GM23338 (cell line): ENCODE measurements at regions not wholly inside any gene's neighbourhood (a gene's known extent, or its start where the extent isn't known, plus 50 kb on each side); places are given as distances from the start of the nearest gene placed in this dataset.

Experiments
- ATAC-seq: fragments of 200-7000 bp; cut with Tn5 transposase; 3 replicates; pipeline ENCODE4 v1.9.1; 2020
- DNase-seq: peaks from one replicate; pipeline ENCODE4 v3.0.0-alpha.2; 2015; ENCODE audit warnings: low spot score
- H2AFZ ChIP-seq: fragments of 200-600 bp; sonication (generic); 2 replicates; pipeline ENCODE4 v1.8.0; 2016; ENCODE audit warnings: antibody characterized with exemption, mild to moderate bottlenecking, moderate library complexity
- H3F3A ChIP-seq: fragments of 200-600 bp; sonication (generic); replicated peaks from 2 replicates; pipeline ENCODE4 v1.8.0; 2017; ENCODE audit warnings: antibody characterized with exemption, mixed run types, low read depth
- H3K27ac ChIP-seq: fragments of 200-600 bp; sonication (generic); 2 replicates; pipeline ENCODE4 v1.6.1; 2016; ENCODE audit warnings: low read depth
- H3K27me3 ChIP-seq: fragments of 200-600 bp; sonication (generic); 2 replicates; pipeline ENCODE4 v1.8.0; 2016; ENCODE audit warnings: mild to moderate bottlenecking, mixed run types, moderate library complexity; ENCODE audit not compliant: insufficient read depth
- H3K36me3 ChIP-seq: fragments of 200-600 bp; sonication (generic); 2 replicates; pipeline ENCODE4 v1.8.0; 2016; ENCODE audit warnings: mild to moderate bottlenecking; ENCODE audit not compliant: insufficient read depth
- H3K4me1 ChIP-seq: fragments of 200-600 bp; sonication (generic); 2 replicates; pipeline ENCODE4 v1.8.0; 2016; ENCODE audit warnings: mild to moderate bottlenecking, moderate library complexity; ENCODE audit not compliant: insufficient read depth
- H3K4me2 ChIP-seq: fragments of 200-600 bp; sonication (generic); 2 replicates; pipeline ENCODE4 v1.7.1; 2017; ENCODE audit warnings: mixed run types
- H3K4me3 ChIP-seq: fragments of 200-600 bp; sonication (generic); 2 replicates; pipeline ENCODE4 v1.6.1; 2016; ENCODE audit warnings: mixed run types
- H3K79me2 ChIP-seq: fragments of 200-600 bp; sonication (generic); replicated peaks from 2 replicates; pipeline ENCODE4 v1.8.0; 2017; ENCODE audit warnings: mild to moderate bottlenecking; ENCODE audit not compliant: insufficient read depth
- H3K9me2 ChIP-seq: fragments of 200-600 bp; sonication (generic); 2 replicates; pipeline ENCODE4 v1.8.0; 2017; ENCODE audit not compliant: insufficient read depth
- H4K20me1 ChIP-seq: fragments of 200-600 bp; sonication (generic); replicated peaks from 2 replicates; pipeline ENCODE4 v1.8.0; 2017; ENCODE audit warnings: mild to moderate bottlenecking; ENCODE audit not compliant: insufficient read depth
- H3K27ac Mint-ChIP-seq: 2 replicates; pipeline ENCODE4 v1.8.0; 2020; ENCODE audit warnings: inconsistent platforms, mild to moderate bottlenecking, moderate library complexity, mixed read lengths
- H3K27me3 Mint-ChIP-seq: 3 replicates; pipeline ENCODE4 v1.8.0; 2022; ENCODE audit warnings: low read depth, mild to moderate bottlenecking, moderate library complexity, mixed read lengths, inconsistent platforms; ENCODE audit not compliant: insufficient read depth, poor library complexity
- H3K36me3 Mint-ChIP-seq: 3 replicates; pipeline ENCODE4 v1.8.0; 2021; ENCODE audit warnings: low read depth, mild to moderate bottlenecking, inconsistent platforms, moderate library complexity, mixed read lengths
- H3K4me1 Mint-ChIP-seq: 3 replicates; pipeline ENCODE4 v1.8.0; 2020; ENCODE audit warnings: mild to moderate bottlenecking, inconsistent platforms, mixed read lengths
- H3K4me3 Mint-ChIP-seq: 3 replicates; pipeline ENCODE4 v1.8.0; 2021; ENCODE audit warnings: moderate library complexity, mild to moderate bottlenecking, inconsistent platforms, mixed read lengths
- H3K9me3 Mint-ChIP-seq: 3 replicates; pipeline ENCODE4 v1.8.0; 2020; ENCODE audit warnings: moderate library complexity, mild to moderate bottlenecking, inconsistent platforms, mixed read lengths
- EZH2 ChIP-seq: fragments of 200-600 bp; sonication (generic); IDR thresholded peaks from one replicate; pipeline ENCODE4 v1.8.0; 2017; ENCODE audit warnings: antibody characterized with exemption, mild to moderate bottlenecking, low read depth; ENCODE audit not compliant: unreplicated experiment
- JUNB ChIP-seq: IDR thresholded peaks from one replicate; pipeline ENCODE4 v1.6.1; 2016; ENCODE audit warnings: antibody characterized with exemption; ENCODE audit not compliant: unreplicated experiment
- NANOG ChIP-seq: IDR thresholded peaks from 2 replicates; pipeline ENCODE4 v1.6.1; 2016; ENCODE audit warnings: antibody characterized with exemption, borderline replicate concordance
- POLR2AphosphoS5 ChIP-seq: IDR thresholded peaks from 2 replicates; pipeline ENCODE4 v1.6.1; 2016; ENCODE audit warnings: antibody characterized with exemption, low read depth
- STAT1 ChIP-seq: IDR thresholded peaks from one replicate; pipeline ENCODE4 v1.6.1; 2016; ENCODE audit warnings: antibody characterized with exemption; ENCODE audit not compliant: unreplicated experiment
- ZNF114 ChIP-seq: fragments of 250-450 bp; sonication (Bioruptor Pico); IDR thresholded peaks from 2 replicates; pipeline ENCODE4 v1.5.0; 2020; ENCODE audit warnings: mild to moderate bottlenecking, moderate library complexity
- ZNF331 ChIP-seq: fragments of 250-450 bp; sonication (Bioruptor Pico); IDR thresholded peaks from 2 replicates; pipeline ENCODE4 v1.5.0; 2020; ENCODE audit warnings: low read depth, mild to moderate bottlenecking, moderate library complexity
- TF ChIP-seq, protein P1 (sequence below): IDR thresholded peaks from 2 replicates; pipeline ENCODE4 v1.6.1; 2016; ENCODE audit warnings: antibody characterized with exemption
- TF ChIP-seq, protein P2 (sequence below): fragments of 250-450 bp; sonication (Bioruptor Pico); IDR thresholded peaks from 2 replicates; pipeline ENCODE4 v1.5.0; 2020; ENCODE audit warnings: mild to moderate bottlenecking, moderate library complexity
- TF ChIP-seq, protein P3 (sequence below): IDR thresholded peaks from one replicate; pipeline ENCODE4 v1.6.1; 2018; ENCODE audit warnings: antibody characterized with exemption; ENCODE audit not compliant: unreplicated experiment

DNA sequence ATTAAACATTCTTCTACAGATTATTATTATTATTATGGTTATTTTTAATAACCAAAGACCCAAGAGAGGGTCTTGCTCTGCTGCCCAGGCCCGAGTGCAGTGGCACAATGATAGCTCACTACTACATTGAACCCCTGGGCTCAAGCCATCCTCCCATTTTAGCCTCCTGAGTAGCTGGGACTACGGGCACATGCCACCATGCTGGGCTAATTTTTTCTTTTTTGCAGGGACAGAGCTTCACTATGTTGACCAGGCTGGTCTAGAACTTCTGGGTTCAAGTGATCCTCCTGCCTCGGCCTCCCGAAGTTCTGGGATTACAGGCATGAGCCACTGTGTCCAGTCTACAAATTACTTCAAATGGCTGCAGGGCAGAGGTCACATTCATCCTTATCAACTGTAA is 179.8 kb downstream of the KCNRG start:
- no peak for DNase-seq
- no peak overlapping the region for H3K27ac ChIP-seq
- H3K9me2 ChIP-seq, result peaks cover 6% of the 10 kb centered on the region; the same call in 1 of the 2 replicates
- no peaks in the 10 kb centered on the region for H3K36me3 Mint-ChIP-seq
- H3K4me1 Mint-ChIP-seq, result peaks cover 5% of the 10 kb centered on the region; the same call in 2 of the 3 replicates
- H3K4me3 Mint-ChIP-seq, result no peak overlapping the region
- peaks cover 6% of the 10 kb centered on the region; the same call in 1 of the 2 replicates for H4K20me1 ChIP-seq
- no peak overlapping the region for H2AFZ ChIP-seq
- H3K27ac Mint-ChIP-seq, result no peak overlapping the region
- no peaks in the 10 kb centered on the region for H3K27me3 ChIP-seq
- TF ChIP-seq ZNF331 (CRISPR knock-in tag) (no peak), POLR2AphosphoS5 (no peak)
- no peaks in the 10 kb centered on the region for H3K36me3 ChIP-seq
- no peaks in the 10 kb centered on the region for H3K9me3 Mint-ChIP-seq
- H3K4me2 ChIP-seq, result no peak overlapping the region
- no peaks in the 10 kb centered on the region for H3K4me1 ChIP-seq
- no peak for ATAC-seq
- no peaks in the 10 kb centered on the region for H3F3A ChIP-seq
- no peak overlapping the region for H3K4me3 ChIP-seq
- no peaks in the 10 kb centered on the region for H3K79me2 ChIP-seq
- H3K27me3 Mint-ChIP-seq, result no peaks in the 10 kb centered on the region

DNA sequence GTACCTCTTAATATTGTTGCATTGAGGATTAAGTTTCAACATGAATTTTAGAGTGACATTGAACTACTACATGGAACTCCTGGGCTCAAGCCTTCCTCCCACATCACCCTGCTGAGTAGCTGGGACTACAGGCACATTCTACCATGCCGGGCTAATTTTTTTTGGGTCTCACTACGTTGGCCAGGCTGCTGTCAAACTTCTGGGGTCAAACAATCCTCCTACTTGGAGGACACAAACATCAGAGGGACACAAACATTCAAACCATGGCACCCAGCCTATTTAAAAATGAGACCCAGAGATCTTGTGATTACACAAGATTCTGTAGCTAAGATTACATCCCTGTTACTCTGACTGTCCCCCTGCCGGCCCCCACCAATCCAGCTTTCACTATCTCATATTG is 180.9 kb downstream of the KCNRG start:
- Mint-ChIP-seq H3K9me3 (no peaks in the 10 kb centered on the region), H3K4me3 (no peak overlapping the region), H3K4me1 (peaks cover 5% of the 10 kb centered on the region; the same call in 2 of the 3 replicates), H3K27ac (no peak overlapping the region), H3K36me3 (no peaks in the 10 kb centered on the region), H3K27me3 (no peaks in the 10 kb centered on the region)
- Histone ChIP-seq H3F3A (no peaks in the 10 kb centered on the region), H3K4me3 (no peak overlapping the region), H3K9me2 (peaks cover 6% of the 10 kb centered on the region; the same call in 1 of the 2 replicates), H3K27ac (no peak overlapping the region), H3K4me1 (no peaks in the 10 kb centered on the region), H4K20me1 (peaks cover 6% of the 10 kb centered on the region; the same call in 1 of the 2 replicates), H3K79me2 (no peaks in the 10 kb centered on the region), H3K36me3 (no peaks in the 10 kb centered on the region), H3K4me2 (no peak overlapping the region), H3K27me3 (no peaks in the 10 kb centered on the region), H2AFZ (no peak overlapping the region)
- ATAC-seq, result no peak
- no peak for DNase-seq
- TF ChIP-seq STAT1 (no peak), JUNB (no peak), NANOG (no peak), EZH2 (no peak), ZNF331 (CRISPR knock-in tag) (no peak), ZNF114 (CRISPR knock-in tag) (no peak)
- TF ChIP-seq, protein P1, sequence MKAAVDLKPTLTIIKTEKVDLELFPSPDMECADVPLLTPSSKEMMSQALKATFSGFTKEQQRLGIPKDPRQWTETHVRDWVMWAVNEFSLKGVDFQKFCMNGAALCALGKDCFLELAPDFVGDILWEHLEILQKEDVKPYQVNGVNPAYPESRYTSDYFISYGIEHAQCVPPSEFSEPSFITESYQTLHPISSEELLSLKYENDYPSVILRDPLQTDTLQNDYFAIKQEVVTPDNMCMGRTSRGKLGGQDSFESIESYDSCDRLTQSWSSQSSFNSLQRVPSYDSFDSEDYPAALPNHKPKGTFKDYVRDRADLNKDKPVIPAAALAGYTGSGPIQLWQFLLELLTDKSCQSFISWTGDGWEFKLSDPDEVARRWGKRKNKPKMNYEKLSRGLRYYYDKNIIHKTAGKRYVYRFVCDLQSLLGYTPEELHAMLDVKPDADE, result no peak
- TF ChIP-seq, protein P2, sequence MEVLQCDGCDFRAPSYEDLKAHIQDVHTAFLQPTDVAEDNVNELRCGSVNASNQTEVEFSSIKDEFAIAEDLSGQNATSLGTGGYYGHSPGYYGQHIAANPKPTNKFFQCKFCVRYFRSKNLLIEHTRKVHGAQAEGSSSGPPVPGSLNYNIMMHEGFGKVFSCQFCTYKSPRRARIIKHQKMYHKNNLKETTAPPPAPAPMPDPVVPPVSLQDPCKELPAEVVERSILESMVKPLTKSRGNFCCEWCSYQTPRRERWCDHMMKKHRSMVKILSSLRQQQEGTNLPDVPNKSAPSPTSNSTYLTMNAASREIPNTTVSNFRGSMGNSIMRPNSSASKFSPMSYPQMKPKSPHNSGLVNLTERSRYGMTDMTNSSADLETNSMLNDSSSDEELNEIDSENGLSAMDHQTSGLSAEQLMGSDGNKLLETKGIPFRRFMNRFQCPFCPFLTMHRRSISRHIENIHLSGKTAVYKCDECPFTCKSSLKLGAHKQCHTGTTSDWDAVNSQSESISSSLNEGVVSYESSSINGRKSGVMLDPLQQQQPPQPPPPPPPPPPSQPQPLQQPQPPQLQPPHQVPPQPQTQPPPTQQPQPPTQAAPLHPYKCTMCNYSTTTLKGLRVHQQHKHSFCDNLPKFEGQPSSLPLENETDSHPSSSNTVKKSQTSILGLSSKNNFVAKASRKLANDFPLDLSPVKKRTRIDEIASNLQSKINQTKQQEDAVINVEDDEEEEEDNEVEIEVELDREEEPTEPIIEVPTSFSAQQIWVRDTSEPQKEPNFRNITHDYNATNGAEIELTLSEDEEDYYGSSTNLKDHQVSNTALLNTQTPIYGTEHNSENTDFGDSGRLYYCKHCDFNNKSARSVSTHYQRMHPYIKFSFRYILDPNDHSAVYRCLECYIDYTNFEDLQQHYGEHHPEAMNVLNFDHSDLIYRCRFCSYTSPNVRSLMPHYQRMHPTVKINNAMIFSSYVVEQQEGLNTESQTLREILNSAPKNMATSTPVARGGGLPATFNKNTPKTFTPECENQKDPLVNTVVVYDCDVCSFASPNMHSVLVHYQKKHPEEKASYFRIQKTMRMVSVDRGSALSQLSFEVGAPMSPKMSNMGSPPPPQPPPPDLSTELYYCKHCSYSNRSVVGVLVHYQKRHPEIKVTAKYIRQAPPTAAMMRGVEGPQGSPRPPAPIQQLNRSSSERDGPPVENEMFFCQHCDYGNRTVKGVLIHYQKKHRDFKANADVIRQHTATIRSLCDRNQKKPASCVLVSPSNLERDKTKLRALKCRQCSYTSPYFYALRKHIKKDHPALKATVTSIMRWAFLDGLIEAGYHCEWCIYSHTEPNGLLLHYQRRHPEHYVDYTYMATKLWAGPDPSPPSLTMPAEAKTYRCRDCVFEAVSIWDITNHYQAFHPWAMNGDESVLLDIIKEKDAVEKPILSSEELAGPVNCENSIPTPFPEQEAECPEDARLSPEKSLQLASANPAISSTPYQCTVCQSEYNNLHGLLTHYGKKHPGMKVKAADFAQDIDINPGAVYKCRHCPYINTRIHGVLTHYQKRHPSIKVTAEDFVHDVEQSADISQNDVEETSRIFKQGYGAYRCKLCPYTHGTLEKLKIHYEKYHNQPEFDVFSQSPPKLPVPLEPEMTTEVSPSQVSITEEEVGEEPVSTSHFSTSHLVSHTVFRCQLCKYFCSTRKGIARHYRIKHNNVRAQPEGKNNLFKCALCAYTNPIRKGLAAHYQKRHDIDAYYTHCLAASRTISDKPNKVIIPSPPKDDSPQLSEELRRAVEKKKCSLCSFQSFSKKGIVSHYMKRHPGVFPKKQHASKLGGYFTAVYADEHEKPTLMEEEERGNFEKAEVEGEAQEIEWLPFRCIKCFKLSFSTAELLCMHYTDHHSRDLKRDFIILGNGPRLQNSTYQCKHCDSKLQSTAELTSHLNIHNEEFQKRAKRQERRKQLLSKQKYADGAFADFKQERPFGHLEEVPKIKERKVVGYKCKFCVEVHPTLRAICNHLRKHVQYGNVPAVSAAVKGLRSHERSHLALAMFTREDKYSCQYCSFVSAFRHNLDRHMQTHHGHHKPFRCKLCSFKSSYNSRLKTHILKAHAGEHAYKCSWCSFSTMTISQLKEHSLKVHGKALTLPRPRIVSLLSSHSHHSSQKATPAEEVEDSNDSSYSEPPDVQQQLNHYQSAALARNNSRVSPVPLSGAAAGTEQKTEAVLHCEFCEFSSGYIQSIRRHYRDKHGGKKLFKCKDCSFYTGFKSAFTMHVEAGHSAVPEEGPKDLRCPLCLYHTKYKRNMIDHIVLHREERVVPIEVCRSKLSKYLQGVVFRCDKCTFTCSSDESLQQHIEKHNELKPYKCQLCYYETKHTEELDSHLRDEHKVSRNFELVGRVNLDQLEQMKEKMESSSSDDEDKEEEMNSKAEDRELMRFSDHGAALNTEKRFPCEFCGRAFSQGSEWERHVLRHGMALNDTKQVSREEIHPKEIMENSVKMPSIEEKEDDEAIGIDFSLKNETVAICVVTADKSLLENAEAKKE (CRISPR knock-in tag), result no peak
- TF ChIP-seq, protein P3, sequence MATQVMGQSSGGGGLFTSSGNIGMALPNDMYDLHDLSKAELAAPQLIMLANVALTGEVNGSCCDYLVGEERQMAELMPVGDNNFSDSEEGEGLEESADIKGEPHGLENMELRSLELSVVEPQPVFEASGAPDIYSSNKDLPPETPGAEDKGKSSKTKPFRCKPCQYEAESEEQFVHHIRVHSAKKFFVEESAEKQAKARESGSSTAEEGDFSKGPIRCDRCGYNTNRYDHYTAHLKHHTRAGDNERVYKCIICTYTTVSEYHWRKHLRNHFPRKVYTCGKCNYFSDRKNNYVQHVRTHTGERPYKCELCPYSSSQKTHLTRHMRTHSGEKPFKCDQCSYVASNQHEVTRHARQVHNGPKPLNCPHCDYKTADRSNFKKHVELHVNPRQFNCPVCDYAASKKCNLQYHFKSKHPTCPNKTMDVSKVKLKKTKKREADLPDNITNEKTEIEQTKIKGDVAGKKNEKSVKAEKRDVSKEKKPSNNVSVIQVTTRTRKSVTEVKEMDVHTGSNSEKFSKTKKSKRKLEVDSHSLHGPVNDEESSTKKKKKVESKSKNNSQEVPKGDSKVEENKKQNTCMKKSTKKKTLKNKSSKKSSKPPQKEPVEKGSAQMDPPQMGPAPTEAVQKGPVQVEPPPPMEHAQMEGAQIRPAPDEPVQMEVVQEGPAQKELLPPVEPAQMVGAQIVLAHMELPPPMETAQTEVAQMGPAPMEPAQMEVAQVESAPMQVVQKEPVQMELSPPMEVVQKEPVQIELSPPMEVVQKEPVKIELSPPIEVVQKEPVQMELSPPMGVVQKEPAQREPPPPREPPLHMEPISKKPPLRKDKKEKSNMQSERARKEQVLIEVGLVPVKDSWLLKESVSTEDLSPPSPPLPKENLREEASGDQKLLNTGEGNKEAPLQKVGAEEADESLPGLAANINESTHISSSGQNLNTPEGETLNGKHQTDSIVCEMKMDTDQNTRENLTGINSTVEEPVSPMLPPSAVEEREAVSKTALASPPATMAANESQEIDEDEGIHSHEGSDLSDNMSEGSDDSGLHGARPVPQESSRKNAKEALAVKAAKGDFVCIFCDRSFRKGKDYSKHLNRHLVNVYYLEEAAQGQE, result no peak
